ENCODE measurements at regions not wholly inside any gene's neighbourhood (a gene's known extent, or its start where the extent isn't known, plus 50 kb on each side); places are given as distances from the start of the nearest gene placed in this dataset.

- Histone ChIP-seq H3K36me3 (ENCODE audit: control insufficient read depth, insufficient read depth, low read length) (no peaks in the 10 kb centered on the region), H3K4me3 (replicated peaks in 1 of 4; ENCODE audit: control extremely low read depth in 1 of 4, insufficient read depth in 1 of 4, low read depth in 3 of 4, low read length in 4 of 4) (no peak overlapping the region), H4K20me1 (ENCODE audit: control insufficient read depth, extremely low read depth, insufficient read depth, low read length) (no peaks in the 10 kb centered on the region), H3K4me2 (ENCODE audit: extremely low read depth, insufficient read depth, low read length) (no peak overlapping the region), H2AFZ (ENCODE audit: low read length) (no peak overlapping the region), H3K27me3 (ENCODE audit: control insufficient read depth, insufficient read depth, low read length) (peaks cover 7% of the 10 kb centered on the region), H3K4me1 (ENCODE audit: control insufficient read depth, extremely low read depth, insufficient read depth, low read length) (no peaks in the 10 kb centered on the region), H3K9me3 (ENCODE audit: control insufficient read depth, insufficient read depth, low read depth, low read length) (no peaks in the 10 kb centered on the region), H3K79me2 (ENCODE audit: control insufficient read depth, insufficient read depth, low read length) (no peaks in the 10 kb centered on the region), H3K9ac (ENCODE audit: insufficient read depth, low read length) (no peak overlapping the region), H3K27ac (ENCODE audit: insufficient read depth, low read length) (no peak overlapping the region)
- no peak for DNase-seq (ENCODE audit: low read depth in 2 of 2)
- TF ChIP-seq CTCF (conservative IDR thresholded peaks at IDR 0.05 in 1 of 2, IDR thresholded peaks at IDR 0.05 in 1 of 2; ENCODE audit: low read depth in 1 of 2, low read length in 2 of 2) (no peak), EZH2 (IDR thresholded peaks at IDR 0.05; ENCODE audit: low read length, missing control alignments) (no peak)
Measured at GRCh38 chr10:78513986-78514385, 480.3 kb downstream of the RPS24 start.

- Histone ChIP-seq H3K36me3 (ENCODE audit: control insufficient read depth, insufficient read depth, low read length) (no peaks in the 10 kb centered on the region), H4K20me1 (ENCODE audit: control insufficient read depth, extremely low read depth, insufficient read depth, low read length) (no peaks in the 10 kb centered on the region), H3K9me3 (ENCODE audit: control insufficient read depth, insufficient read depth, low read depth, low read length) (no peaks in the 10 kb centered on the region), H2AFZ (ENCODE audit: low read length) (no peak overlapping the region), H3K27ac (ENCODE audit: insufficient read depth, low read length) (no peak overlapping the region), H3K4me3 (replicated peaks in 1 of 4; ENCODE audit: control extremely low read depth in 1 of 4, insufficient read depth in 1 of 4, low read depth in 3 of 4, low read length in 4 of 4) (no peak overlapping the region), H3K79me2 (ENCODE audit: control insufficient read depth, insufficient read depth, low read length) (no peaks in the 10 kb centered on the region), H3K4me2 (ENCODE audit: extremely low read depth, insufficient read depth, low read length) (no peak overlapping the region), H3K4me1 (ENCODE audit: control insufficient read depth, extremely low read depth, insufficient read depth, low read length) (no peaks in the 10 kb centered on the region), H3K9ac (ENCODE audit: insufficient read depth, low read length) (no peak overlapping the region), H3K27me3 (ENCODE audit: control insufficient read depth, insufficient read depth, low read length) (peaks cover 4% of the 10 kb centered on the region)
- TF ChIP-seq CTCF (conservative IDR thresholded peaks at IDR 0.05 in 1 of 2, IDR thresholded peaks at IDR 0.05 in 1 of 2; ENCODE audit: low read depth in 1 of 2, low read length in 2 of 2) (no peak), EZH2 (IDR thresholded peaks at IDR 0.05; ENCODE audit: low read length, missing control alignments) (no peak)
- no peak for DNase-seq (ENCODE audit: low read depth in 2 of 2)
Measured at GRCh38 chr10:78514459-78514858, 480.8 kb downstream of the RPS24 start.

- DNase-seq (ENCODE audit: low read depth in 2 of 2) = peak in 1 of 2 donors; percentile 26
- no peaks in the 10 kb centered on the region for H3K36me3 ChIP-seq (ENCODE audit: control insufficient read depth, insufficient read depth, low read length)
Measured at GRCh38 chr10:78515038-78515872, 481.6 kb downstream of the RPS24 start.

More at GRCh38 chr10:78515038-78515872, 481.6 kb downstream of the RPS24 start:
- no peak overlapping the region for H3K4me2 ChIP-seq (ENCODE audit: extremely low read depth, insufficient read depth, low read length)
- no peaks in the 10 kb centered on the region for H4K20me1 ChIP-seq (ENCODE audit: control insufficient read depth, extremely low read depth, insufficient read depth, low read length)
- no peak overlapping the region for H3K27ac ChIP-seq (ENCODE audit: insufficient read depth, low read length)
- H3K4me1 ChIP-seq (ENCODE audit: control insufficient read depth, extremely low read depth, insufficient read depth, low read length) = no peaks in the 10 kb centered on the region
- H3K9me3 ChIP-seq (ENCODE audit: control insufficient read depth, insufficient read depth, low read depth, low read length) = no peaks in the 10 kb centered on the region
- no peaks in the 10 kb centered on the region for H3K79me2 ChIP-seq (ENCODE audit: control insufficient read depth, insufficient read depth, low read length)
- H2AFZ ChIP-seq (ENCODE audit: low read length) = no peak overlapping the region
- no peak overlapping the region for H3K9ac ChIP-seq (ENCODE audit: insufficient read depth, low read length)
- TF ChIP-seq CTCF (conservative IDR thresholded peaks at IDR 0.05 in 1 of 2, IDR thresholded peaks at IDR 0.05 in 1 of 2; ENCODE audit: low read depth in 1 of 2, low read length in 2 of 2) = no peak
- no peak overlapping the region for H3K4me3 ChIP-seq (replicated peaks in 1 of 4; ENCODE audit: control extremely low read depth in 1 of 4, insufficient read depth in 1 of 4, low read depth in 3 of 4, low read length in 4 of 4)
- H3K27me3 ChIP-seq (ENCODE audit: control insufficient read depth, insufficient read depth, low read length) = peaks cover 4% of the 10 kb centered on the region
